Glutamatergic neuron (in vitro differentiated cells): ENCODE measurements at regions not wholly inside any gene's neighbourhood (a gene's known extent, or its start where the extent isn't known, plus 50 kb on each side); places are given as distances from the start of the nearest gene placed in this dataset.
"Not testable (repeated sequence)": the region's sequence is repeated elsewhere in the genome, so short reads cannot be mapped to it uniquely, and the experiment has no call there.

Experiments used
- DNase-seq: peaks from one replicate; pipeline ENCODE4 v3.0.0; 2022
- H3K27ac Mint-ChIP-seq: one replicate; pipeline ENCODE4 v1.8.0; 2020; ENCODE audit warnings: mild to moderate bottlenecking, mixed read lengths, inconsistent platforms; ENCODE audit not compliant: unreplicated experiment
- H3K27me3 Mint-ChIP-seq: one replicate; pipeline ENCODE4 v1.8.0; 2020; ENCODE audit warnings: mild to moderate bottlenecking, moderate library complexity, mixed read lengths, inconsistent platforms; ENCODE audit not compliant: unreplicated experiment
- H3K36me3 Mint-ChIP-seq: one replicate; pipeline ENCODE4 v1.8.0; 2020; ENCODE audit warnings: mild to moderate bottlenecking, mixed read lengths, inconsistent platforms; ENCODE audit not compliant: unreplicated experiment
- H3K4me1 Mint-ChIP-seq: one replicate; pipeline ENCODE4 v1.8.0; 2020; ENCODE audit warnings: mild to moderate bottlenecking, low read depth, mixed read lengths, inconsistent platforms; ENCODE audit not compliant: unreplicated experiment
- H3K4me3 Mint-ChIP-seq: one replicate; pipeline ENCODE4 v1.8.0; 2020; ENCODE audit warnings: mild to moderate bottlenecking, mixed read lengths, inconsistent platforms; ENCODE audit not compliant: unreplicated experiment
- H3K9me3 Mint-ChIP-seq: one replicate; pipeline ENCODE4 v1.8.0; 2020; ENCODE audit warnings: mild to moderate bottlenecking, moderate library complexity, mixed read lengths, inconsistent platforms; ENCODE audit not compliant: unreplicated experiment
- TF ChIP-seq, protein P1 (sequence below): fragments of 200-600 bp; sonication (generic); IDR thresholded peaks from one replicate; pipeline ENCODE4 v1.5.0; 2021; ENCODE audit not compliant: partially characterized antibody, unreplicated experiment

DNA sequence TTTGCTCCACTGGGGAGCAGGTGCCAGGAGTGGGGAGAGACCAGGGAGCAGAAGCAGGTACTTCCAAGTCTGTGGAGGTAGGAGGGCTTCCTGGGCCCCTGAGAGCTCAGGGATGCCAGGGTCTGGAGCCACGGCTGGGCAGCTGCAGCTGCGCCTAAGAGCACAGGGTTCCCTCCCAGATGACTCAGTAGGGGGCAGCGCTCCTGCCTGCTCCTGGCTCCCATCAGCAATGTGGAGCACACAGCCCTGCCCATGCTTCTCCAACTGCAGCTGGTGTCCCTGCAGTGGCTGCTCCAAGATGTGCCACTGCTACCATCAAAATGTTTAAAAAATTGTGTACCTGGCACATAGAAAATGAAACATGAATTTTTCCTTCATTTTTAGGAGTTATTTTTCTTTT, 1028.2 kb downstream of the PCDH7 start:
- DNase-seq = no peak
- Mint-ChIP-seq H3K27ac (no peak overlapping the region), H3K4me1 (no peaks in the 10 kb centered on the region), H3K4me3 (no peak overlapping the region), H3K36me3 (no peaks in the 10 kb centered on the region), H3K27me3 (no peaks in the 10 kb centered on the region), H3K9me3 (no peaks in the 10 kb centered on the region)
- TF ChIP-seq, protein P1, sequence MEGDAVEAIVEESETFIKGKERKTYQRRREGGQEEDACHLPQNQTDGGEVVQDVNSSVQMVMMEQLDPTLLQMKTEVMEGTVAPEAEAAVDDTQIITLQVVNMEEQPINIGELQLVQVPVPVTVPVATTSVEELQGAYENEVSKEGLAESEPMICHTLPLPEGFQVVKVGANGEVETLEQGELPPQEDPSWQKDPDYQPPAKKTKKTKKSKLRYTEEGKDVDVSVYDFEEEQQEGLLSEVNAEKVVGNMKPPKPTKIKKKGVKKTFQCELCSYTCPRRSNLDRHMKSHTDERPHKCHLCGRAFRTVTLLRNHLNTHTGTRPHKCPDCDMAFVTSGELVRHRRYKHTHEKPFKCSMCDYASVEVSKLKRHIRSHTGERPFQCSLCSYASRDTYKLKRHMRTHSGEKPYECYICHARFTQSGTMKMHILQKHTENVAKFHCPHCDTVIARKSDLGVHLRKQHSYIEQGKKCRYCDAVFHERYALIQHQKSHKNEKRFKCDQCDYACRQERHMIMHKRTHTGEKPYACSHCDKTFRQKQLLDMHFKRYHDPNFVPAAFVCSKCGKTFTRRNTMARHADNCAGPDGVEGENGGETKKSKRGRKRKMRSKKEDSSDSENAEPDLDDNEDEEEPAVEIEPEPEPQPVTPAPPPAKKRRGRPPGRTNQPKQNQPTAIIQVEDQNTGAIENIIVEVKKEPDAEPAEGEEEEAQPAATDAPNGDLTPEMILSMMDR = no peak

DNA sequence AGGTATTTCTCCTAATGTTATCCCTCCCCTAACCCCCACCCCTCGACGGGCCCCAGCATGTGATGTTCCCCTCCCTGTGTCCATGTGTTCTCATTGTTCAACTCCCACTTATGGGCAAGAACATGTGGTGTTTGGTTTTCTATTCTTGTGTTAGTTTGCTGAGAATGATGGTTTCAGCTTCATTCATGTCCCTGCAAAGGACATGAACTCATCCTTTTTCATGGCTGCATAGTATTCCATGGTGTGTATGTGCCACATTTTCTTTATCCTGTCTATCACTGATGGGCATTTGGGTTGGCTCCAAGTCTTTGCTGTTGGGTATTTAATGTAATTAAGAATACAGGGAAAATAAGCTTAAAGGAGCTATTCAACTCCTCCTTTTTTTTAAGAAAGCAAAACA, 1030.4 kb downstream of the PCDH7 start:
- H3K4me1 Mint-ChIP-seq, DNase-seq, H3K9me3 Mint-ChIP-seq, H3K4me3 Mint-ChIP-seq, H3K27me3 Mint-ChIP-seq, H3K27ac Mint-ChIP-seq, H3K36me3 Mint-ChIP-seq: not testable (repeated sequence)

DNA sequence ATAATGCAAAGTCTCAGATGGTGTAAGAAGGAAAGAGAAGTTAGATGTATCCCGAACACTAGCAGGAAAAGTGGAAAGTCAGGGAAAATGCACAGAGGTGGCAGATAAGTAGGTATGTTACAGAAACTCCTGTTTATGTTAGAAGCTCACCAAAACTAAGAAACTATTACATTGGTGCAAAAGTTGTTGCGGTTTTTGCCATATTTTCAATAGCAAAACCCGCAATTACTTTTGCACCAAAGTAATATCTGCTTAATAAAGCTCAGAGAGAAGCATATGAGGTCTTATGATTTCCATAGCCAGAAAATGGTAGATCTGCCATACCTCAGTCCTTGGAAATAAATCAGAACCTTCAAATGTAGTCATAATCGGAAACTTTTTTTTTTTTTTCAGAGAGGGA, 1035.6 kb downstream of the PCDH7 start:
- Mint-ChIP-seq H3K4me3 (no peak overlapping the region), H3K36me3 (no peaks in the 10 kb centered on the region), H3K9me3 (no peaks in the 10 kb centered on the region), H3K27me3 (peaks cover 2% of the 10 kb centered on the region), H3K27ac (no peak overlapping the region), H3K4me1 (no peaks in the 10 kb centered on the region)
- TF ChIP-seq, protein P1 = no peak
- DNase-seq = no peak

DNA sequence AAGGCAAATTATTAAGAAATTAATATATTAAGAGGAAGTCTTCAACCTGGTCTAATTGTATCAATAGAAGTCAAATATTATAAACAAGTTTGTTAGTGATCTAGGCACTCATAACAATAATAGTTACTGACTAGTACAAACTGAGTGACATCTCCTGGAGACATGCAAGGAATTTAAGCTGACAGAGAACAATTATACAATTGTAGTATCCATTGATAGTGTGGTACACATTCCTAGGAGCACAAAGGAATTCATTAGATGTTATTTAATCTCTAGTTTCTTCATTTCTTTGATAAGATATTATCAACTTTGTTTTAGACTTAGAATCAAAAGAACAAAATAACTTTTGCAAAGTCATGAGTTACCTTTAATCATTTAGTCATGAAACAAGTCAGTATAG, 1048.6 kb downstream of the PCDH7 start:
- no peak for DNase-seq
- Mint-ChIP-seq H3K36me3 (no peaks in the 10 kb centered on the region), H3K27me3 (no peaks in the 10 kb centered on the region), H3K27ac (no peak overlapping the region), H3K4me3 (no peak overlapping the region), H3K9me3 (no peaks in the 10 kb centered on the region), H3K4me1 (no peaks in the 10 kb centered on the region)
- TF ChIP-seq, protein P1 = no peak

DNA sequence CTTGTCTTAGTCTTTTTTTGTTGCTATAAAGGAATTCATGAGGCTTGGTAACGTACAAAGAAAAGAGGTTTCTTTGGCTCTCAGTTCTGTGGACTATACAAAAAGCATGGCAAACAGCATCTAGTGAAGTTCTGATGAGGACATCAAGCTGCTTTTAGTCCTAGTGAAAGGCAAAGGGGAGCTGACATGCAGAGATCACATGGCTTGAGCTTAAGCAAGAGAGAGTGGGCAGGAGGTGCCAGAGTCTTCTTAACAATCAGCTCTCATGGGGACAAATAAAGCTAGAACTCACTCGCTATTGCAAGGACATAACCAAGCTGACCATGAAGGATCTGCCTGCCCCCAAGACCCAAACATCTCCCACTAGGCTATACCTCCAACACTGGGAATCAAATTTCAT, 1063.1 kb downstream of the PCDH7 start:
- Mint-ChIP-seq H3K27me3 (no peaks in the 10 kb centered on the region), H3K36me3 (no peaks in the 10 kb centered on the region), H3K4me1 (no peaks in the 10 kb centered on the region), H3K9me3 (no peaks in the 10 kb centered on the region), H3K27ac (no peak overlapping the region), H3K4me3 (no peak overlapping the region)
- TF ChIP-seq, protein P1 = no peak
- DNase-seq = no peak

DNA sequence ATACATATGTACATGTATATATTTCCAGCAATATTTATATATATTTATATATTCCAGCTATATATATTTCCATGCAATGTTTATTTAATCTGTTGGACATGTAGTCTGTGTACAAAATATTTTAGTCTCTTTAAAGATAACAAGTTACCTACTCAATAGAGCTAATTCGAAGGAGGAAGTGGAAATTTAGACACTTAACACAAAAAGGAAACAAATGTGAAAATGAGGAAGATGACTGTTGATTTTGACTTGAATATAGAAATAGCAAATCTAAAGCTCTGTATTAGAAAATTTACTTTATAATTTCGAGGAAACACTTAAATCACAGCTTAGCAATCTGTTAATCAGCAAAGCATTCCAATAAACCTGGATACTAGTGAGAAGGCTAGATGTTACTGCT, 1064.4 kb downstream of the PCDH7 start:
- Mint-ChIP-seq H3K27ac (no peak overlapping the region), H3K4me3 (no peak overlapping the region), H3K27me3 (no peaks in the 10 kb centered on the region), H3K4me1 (no peaks in the 10 kb centered on the region), H3K9me3 (no peaks in the 10 kb centered on the region), H3K36me3 (no peaks in the 10 kb centered on the region)
- DNase-seq = no peak
- TF ChIP-seq, protein P1 = no peak
